Kidney (tissue), 13 donors: ENCODE measurements at regions not wholly inside any gene's neighbourhood (a gene's known extent, or its start where the extent isn't known, plus 50 kb on each side); places are given as distances from the start of the nearest gene placed in this dataset.

Source experiments
- DNase-seq, 5 donors: peaks; one replicate each; pipeline ENCODE4 v3.0.0-alpha.2; 2013 to 2020
- FAIRE-seq: peaks from 2 replicates; lab custom pipeline; 2012; peaks lifted over from hg19 to GRCh38; lab: Jason Lieb, UNC
- H3K27ac ChIP-seq, 2 donors: one replicate each; pipeline ENCODE4 v1.7.0; 2013; ENCODE audit warnings: low read depth in 2 of 2, low read length in 2 of 2, inconsistent platforms in 1 of 2
- H3K27me3 ChIP-seq: one replicate; pipeline ENCODE4 v1.7.1; 2013; ENCODE audit warnings: low read length, inconsistent platforms; ENCODE audit not compliant: control insufficient read depth, insufficient read depth
- H3K36me3 ChIP-seq, 3 donors: one replicate each; pipeline versions ENCODE4 v1.7.0 to v1.7.1; 2013; ENCODE audit warnings: low read length in 3 of 3, control low read depth in 1 of 3, inconsistent platforms in 1 of 3; ENCODE audit not compliant: insufficient read depth in 3 of 3, control insufficient read depth in 2 of 3
- H3K4me1 ChIP-seq, 3 donors: one replicate each; pipeline versions ENCODE4 v1.7.0 to v1.7.1; 2013; ENCODE audit warnings: low read length in 3 of 3, inconsistent platforms in 1 of 3, low read depth in 1 of 3; ENCODE audit not compliant: control insufficient read depth in 2 of 3, insufficient read depth in 2 of 3
- H3K4me3 ChIP-seq, 3 donors: one replicate each; pipeline versions ENCODE4 v1.7.0 to v1.8.1; 2013; ENCODE audit warnings: low read length in 3 of 3, control low read depth in 1 of 3, inconsistent platforms in 1 of 3
- H3K9ac ChIP-seq, 3 donors: one replicate each; pipeline versions ENCODE4 v1.7.0 to v1.7.1; 2013; ENCODE audit warnings: low read length in 3 of 3, control low read depth in 1 of 3, inconsistent platforms in 1 of 3
- H3K9me3 ChIP-seq, 3 donors: one replicate each; pipeline versions ENCODE4 v1.7.0 to v1.7.1; 2013; ENCODE audit warnings: low read length in 3 of 3, control low read depth in 1 of 3, inconsistent platforms in 1 of 3; ENCODE audit not compliant: control insufficient read depth in 2 of 3, insufficient read depth in 1 of 3
- intact Hi-C: fragments of 100-400 bp; cut with DNase I; formaldehyde crosslinking; loops from one replicate; pipeline ENCODE4 v1.11.1; 2022
- TF ChIP-seq, protein P1 (sequence below): IDR thresholded peaks from 3 replicates; pipeline ENCODE4 v1.5.1; 2012; ENCODE audit warnings: mild to moderate bottlenecking, moderate library complexity, borderline replicate concordance; ENCODE audit not compliant: insufficient read depth; ENCODE audit errors: extremely low read depth
- donor health status: control.
- donor health status: control.
- donor health status: control.
- donor health status: control.
- donor health status: control.
- donor health status: DM: yes; HTN: yes; CAD: no.
- donor health status: Normal renal cell carcinoma (clear cell type).

DNA sequence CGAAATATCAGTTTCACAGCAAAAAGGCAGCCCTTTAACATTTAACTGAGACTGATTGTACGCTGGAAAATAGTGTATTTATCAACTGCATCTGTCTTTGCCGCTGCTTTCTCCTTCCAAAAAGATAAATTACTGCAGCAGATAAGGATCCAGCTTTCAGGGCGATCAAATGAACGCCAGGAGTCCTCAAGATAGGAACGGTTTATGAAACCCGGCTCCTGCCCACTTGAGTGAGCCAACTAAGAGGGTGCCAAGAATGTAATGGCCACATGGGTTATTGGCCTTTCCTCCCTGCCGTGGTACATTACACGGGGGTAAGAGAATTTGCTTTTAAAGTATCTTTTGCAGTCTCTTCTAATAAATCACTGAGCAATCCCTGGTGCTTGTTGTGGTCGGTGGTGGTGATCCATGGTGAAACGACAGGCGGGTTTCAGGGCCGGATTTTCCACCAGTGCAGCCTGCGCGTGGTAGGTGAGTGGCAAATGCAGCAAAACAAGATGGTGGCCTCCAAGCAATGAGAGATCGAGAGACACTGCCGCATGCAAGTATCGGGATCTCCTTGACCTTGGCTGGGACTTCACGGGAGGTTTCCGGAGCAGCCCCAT lies 67.5 kb upstream of the IRX6 start:
- no peaks in the 10 kb centered on the region for H3K4me1 ChIP-seq
- H3K27me3 ChIP-seq: no peaks in the 10 kb centered on the region
- no peak overlapping the region for H3K27ac ChIP-seq
- TF ChIP-seq, protein P1, sequence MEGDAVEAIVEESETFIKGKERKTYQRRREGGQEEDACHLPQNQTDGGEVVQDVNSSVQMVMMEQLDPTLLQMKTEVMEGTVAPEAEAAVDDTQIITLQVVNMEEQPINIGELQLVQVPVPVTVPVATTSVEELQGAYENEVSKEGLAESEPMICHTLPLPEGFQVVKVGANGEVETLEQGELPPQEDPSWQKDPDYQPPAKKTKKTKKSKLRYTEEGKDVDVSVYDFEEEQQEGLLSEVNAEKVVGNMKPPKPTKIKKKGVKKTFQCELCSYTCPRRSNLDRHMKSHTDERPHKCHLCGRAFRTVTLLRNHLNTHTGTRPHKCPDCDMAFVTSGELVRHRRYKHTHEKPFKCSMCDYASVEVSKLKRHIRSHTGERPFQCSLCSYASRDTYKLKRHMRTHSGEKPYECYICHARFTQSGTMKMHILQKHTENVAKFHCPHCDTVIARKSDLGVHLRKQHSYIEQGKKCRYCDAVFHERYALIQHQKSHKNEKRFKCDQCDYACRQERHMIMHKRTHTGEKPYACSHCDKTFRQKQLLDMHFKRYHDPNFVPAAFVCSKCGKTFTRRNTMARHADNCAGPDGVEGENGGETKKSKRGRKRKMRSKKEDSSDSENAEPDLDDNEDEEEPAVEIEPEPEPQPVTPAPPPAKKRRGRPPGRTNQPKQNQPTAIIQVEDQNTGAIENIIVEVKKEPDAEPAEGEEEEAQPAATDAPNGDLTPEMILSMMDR: no peak
- no peak for FAIRE-seq
- H3K4me3 ChIP-seq: no peak overlapping the region
- peaks cover 0 to 4% (median 0%) of the 10 kb centered on the region in 3 donors for H3K9me3 ChIP-seq
- no peaks in the 10 kb centered on the region for H3K36me3 ChIP-seq
- no peak for DNase-seq
- intact Hi-C loops: no loop called here
- no peak overlapping the region for H3K9ac ChIP-seq

DNA sequence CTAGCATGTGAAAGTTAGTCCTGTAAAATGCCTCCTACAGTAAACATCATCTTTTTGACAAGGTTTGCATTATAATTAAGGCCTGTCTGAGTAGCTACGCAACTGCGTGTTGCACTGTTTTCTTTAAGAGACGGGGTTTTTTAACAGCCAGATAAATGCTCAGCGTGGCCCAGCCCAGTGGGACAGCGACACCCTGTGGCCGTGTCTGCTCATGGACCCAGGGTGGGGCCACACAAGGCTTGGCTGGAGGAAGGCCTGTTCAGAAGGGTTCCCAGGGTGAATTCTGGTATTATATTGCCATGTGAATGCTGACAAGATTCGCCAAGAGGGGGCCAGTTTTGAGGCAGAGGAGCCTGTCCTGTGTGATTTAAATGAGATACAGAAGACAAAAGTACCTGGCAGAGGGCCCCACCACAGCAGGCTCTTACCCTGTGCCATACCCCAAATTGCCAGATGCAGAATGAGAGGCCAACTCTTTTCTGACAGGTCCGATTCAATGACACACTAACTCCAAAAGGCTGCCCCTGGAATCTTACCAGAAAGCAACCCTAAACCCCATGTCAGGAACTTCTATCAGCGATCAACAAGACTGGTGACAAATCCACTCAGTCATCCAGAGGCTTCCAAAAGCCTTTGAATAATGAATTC lies 65.9 kb upstream of the IRX6 start:
- Histone ChIP-seq H3K9ac (no peak overlapping the region), H3K36me3 (no peaks in the 10 kb centered on the region), H3K27me3 (no peaks in the 10 kb centered on the region), H3K27ac (no peak overlapping the region), H3K4me1 (no peaks in the 10 kb centered on the region), H3K4me3 (no peak overlapping the region), H3K9me3 (peaks cover 0 to 4% (median 0%) of the 10 kb centered on the region in 3 donors)
- FAIRE-seq (no peak), DNase-seq (peak; percentile 74 to 83 (median 78))
- TF ChIP-seq, protein P1: peak; percentile 79
- intact Hi-C loops: no loop called here

DNA sequence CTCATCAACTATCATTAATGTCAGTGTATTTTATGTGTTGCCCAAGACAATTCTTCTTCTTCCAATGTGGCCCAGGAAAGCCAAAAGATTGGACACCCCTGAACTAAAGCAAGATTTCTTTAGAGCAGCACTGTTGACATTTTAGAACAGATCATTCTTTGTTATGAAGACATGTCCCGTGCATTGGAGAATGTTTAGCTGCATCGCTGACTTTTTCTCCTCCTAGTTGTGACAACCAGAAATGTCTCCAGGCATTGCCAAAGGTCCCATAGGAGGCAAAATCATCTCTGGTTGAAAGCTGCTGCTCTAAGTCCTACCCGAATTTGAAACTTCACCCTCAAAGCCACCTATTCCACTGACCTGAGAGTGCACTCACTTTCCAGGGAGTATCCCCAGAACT lies 62.7 kb upstream of the IRX6 start:
- Histone ChIP-seq H3K4me1 (no peaks in the 10 kb centered on the region), H3K9ac (no peak overlapping the region), H3K4me3 (no peak overlapping the region), H3K9me3 (peaks cover 0 to 3% (median 0%) of the 10 kb centered on the region in 3 donors), H3K27me3 (no peaks in the 10 kb centered on the region), H3K36me3 (no peaks in the 10 kb centered on the region), H3K27ac (no peak overlapping the region)
- intact Hi-C loops: no loop called here
- FAIRE-seq: no peak
- TF ChIP-seq, protein P1: no peak
- DNase-seq: no peak
